Small intestine (tissue), 7 donors: ENCODE measurements at regions not wholly inside any gene's neighbourhood (a gene's known extent, or its start where the extent isn't known, plus 50 kb on each side); places are given as distances from the start of the nearest gene placed in this dataset.

ENCODE experiments used
- DNase-seq, 2 donors: peaks; one replicate each; pipeline versions ENCODE4 v3.0.0 to v3.0.0-alpha.2; 2013
- FAIRE-seq: peaks from 2 replicates; lab custom pipeline; 2012; peaks lifted over from hg19 to GRCh38; lab: Jason Lieb, UNC
- H3K27ac ChIP-seq, 3 donors: one replicate each; pipeline ENCODE4 v1.5.1; 2013; ENCODE audit warnings: low read length in 2 of 3, mild to moderate bottlenecking in 2 of 3, control low read depth in 1 of 3, inconsistent platforms in 1 of 3, low read depth in 1 of 3, moderate library complexity in 1 of 3
- H3K27me3 ChIP-seq, 3 donors: one replicate each; pipeline ENCODE4 v1.6.1; 2013; ENCODE audit warnings: low read length in 3 of 3, inconsistent platforms in 1 of 3; ENCODE audit not compliant: control insufficient read depth in 3 of 3, insufficient read depth in 3 of 3
- H3K36me3 ChIP-seq, 3 donors: one replicate each; pipeline ENCODE4 v1.6.1; 2013; ENCODE audit warnings: low read length in 3 of 3, inconsistent platforms in 1 of 3, low read depth in 1 of 3, mild to moderate bottlenecking in 1 of 3, moderate library complexity in 1 of 3; ENCODE audit not compliant: control insufficient read depth in 3 of 3, insufficient read depth in 2 of 3
- H3K4me1 ChIP-seq, 3 donors: one replicate each; pipeline ENCODE4 v1.6.1; 2013; ENCODE audit warnings: low read length in 2 of 3, inconsistent platforms in 1 of 3, low read depth in 1 of 3, mild to moderate bottlenecking in 1 of 3, moderate library complexity in 1 of 3; ENCODE audit not compliant: control insufficient read depth in 3 of 3, insufficient read depth in 2 of 3
- H3K4me3 ChIP-seq, 3 donors: one replicate each; pipeline ENCODE4 v1.5.1; 2013; ENCODE audit warnings: low read length in 3 of 3, control low read depth in 1 of 3, inconsistent platforms in 1 of 3, low read depth in 1 of 3, mild to moderate bottlenecking in 1 of 3, moderate library complexity in 1 of 3
- H3K9me3 ChIP-seq, 2 donors: one replicate each; pipeline ENCODE4 v1.6.1; 2013; ENCODE audit warnings: low read depth in 1 of 2, low read length in 1 of 2; ENCODE audit not compliant: control insufficient read depth in 2 of 2, insufficient read depth in 1 of 2
- WGBS, 3 donors: extraction: QIAGEN DNeasy Blood & Tissue Kit; methylation state at CpG; one replicate each; pipeline ENCODE4 v1.1.7; 2013; 5-methylcytosine and 5-hydroxymethylcytosine counted together
- donor health status: healthy with polysubstance abuse.
- donor health status: control.
- donor health status: control.
- donor health status: Bipolar disorder and iron deficiency.
- donor health status: healthy.

- peaks cover 0 to 3% (median 2%) of the 10 kb centered on the region in 3 donors for H3K27me3 ChIP-seq
- no peaks in the 10 kb centered on the region for H3K4me1 ChIP-seq
- no peak overlapping the region for H3K27ac ChIP-seq
- no peaks in the 10 kb centered on the region for H3K9me3 ChIP-seq
- H3K36me3 ChIP-seq, result no peaks in the 10 kb centered on the region
- FAIRE-seq (no peak), DNase-seq (no peak)
- WGBS, 3 donors, result 79 to 90% (median 80%) methylated on average over 1 of the region's 1 CpG
- no peak overlapping the region for H3K4me3 ChIP-seq
Measured at GRCh38 chr12:113573148-113573547, 101.5 kb upstream of the LHX5 start.

- 56 to 69% (median 60%) methylated on average over 3 of the region's 3 CpGs for WGBS, 3 donors
- no peaks in the 10 kb centered on the region for H3K9me3 ChIP-seq
- H3K4me3 ChIP-seq, result no peak overlapping the region
- H3K36me3 ChIP-seq, result no peaks in the 10 kb centered on the region
- no peak for FAIRE-seq
- peaks cover 0 to 2% (median 0%) of the 10 kb centered on the region in 3 donors for H3K27me3 ChIP-seq
- no peak for DNase-seq
- H3K27ac ChIP-seq, result no peak overlapping the region
- no peaks in the 10 kb centered on the region for H3K4me1 ChIP-seq
Measured at GRCh38 chr12:113571713-113572112, 100.0 kb upstream of the LHX5 start.

- H3K27ac ChIP-seq, result no peak overlapping the region
- no peaks in the 10 kb centered on the region for H3K9me3 ChIP-seq
- DNase-seq (no peak), FAIRE-seq (no peak)
- H3K27me3 ChIP-seq, result peaks cover 0 to 2% (median 2%) of the 10 kb centered on the region in 3 donors
- no peaks in the 10 kb centered on the region for H3K4me1 ChIP-seq
- H3K4me3 ChIP-seq, result no peak overlapping the region
- 58 to 64% (median 62%) methylated on average over 17 of the region's 17 CpGs for WGBS, 3 donors
- no peaks in the 10 kb centered on the region for H3K36me3 ChIP-seq
Measured at GRCh38 chr12:113569806-113570205, 98.1 kb upstream of the LHX5 start.

- Histone ChIP-seq H3K9me3 (no peaks in the 10 kb centered on the region), H3K4me1 (no peaks in the 10 kb centered on the region), H3K27ac (no peak overlapping the region), H3K36me3 (no peaks in the 10 kb centered on the region), H3K27me3 (peaks cover 0 to 2% (median 0%) of the 10 kb centered on the region in 3 donors), H3K4me3 (no peak overlapping the region)
- FAIRE-seq (no peak), DNase-seq (no peak)
- 66 to 89% (median 88%) methylated on average over 2 of the region's 2 CpGs for WGBS, 3 donors
Measured at GRCh38 chr12:113568021-113568420, 96.3 kb upstream of the LHX5 start.

GRCh38 chr12:113565368-113565767, 93.7 kb upstream of the LHX5 start:
- DNase-seq, result no peak
- FAIRE-seq, result no peak
- no peak overlapping the region for H3K4me3 ChIP-seq
- H3K36me3 ChIP-seq, result no peaks in the 10 kb centered on the region
- no peaks in the 10 kb centered on the region for H3K4me1 ChIP-seq
- H3K9me3 ChIP-seq, result no peaks in the 10 kb centered on the region
- peaks cover 0 to 3% (median 2%) of the 10 kb centered on the region in 3 donors for H3K27me3 ChIP-seq
- no peak overlapping the region for H3K27ac ChIP-seq
- WGBS, 3 donors, result 28 to 55% (median 52%) methylated on average over 8 of the region's 8 CpGs

- 64 to 69% (median 66%) methylated on average over 18 of the region's 18 CpGs for WGBS, 3 donors
- no peaks in the 10 kb centered on the region for H3K9me3 ChIP-seq
- no peaks in the 10 kb centered on the region for H3K4me1 ChIP-seq
- DNase-seq (no peak), FAIRE-seq (no peak)
- peaks cover 0 to 6% (median 2%) of the 10 kb centered on the region in 3 donors for H3K27me3 ChIP-seq
- no peak overlapping the region for H3K27ac ChIP-seq
- H3K36me3 ChIP-seq, result no peaks in the 10 kb centered on the region
- H3K4me3 ChIP-seq, result no peak overlapping the region
Measured at GRCh38 chr12:113561068-113561780, 89.6 kb upstream of the LHX5 start.

- 73 to 84% (median 80%) methylated on average over 2 of the region's 2 CpGs for WGBS, 3 donors
- Histone ChIP-seq H3K4me1 (no peaks in the 10 kb centered on the region), H3K4me3 (no peak overlapping the region), H3K36me3 (no peaks in the 10 kb centered on the region), H3K27ac (no peak overlapping the region), H3K27me3 (peaks cover 0 to 6% (median 0%) of the 10 kb centered on the region in 3 donors), H3K9me3 (no peaks in the 10 kb centered on the region)
- DNase-seq, result no peak
- no peak for FAIRE-seq
Measured at GRCh38 chr12:113559466-113559865, 87.8 kb upstream of the LHX5 start.

- 74 to 78% (median 77%) methylated on average over 7 of the region's 7 CpGs for WGBS, 3 donors
- Histone ChIP-seq H3K4me1 (no peaks in the 10 kb centered on the region), H3K4me3 (no peak overlapping the region), H3K9me3 (no peaks in the 10 kb centered on the region), H3K27ac (no peak overlapping the region), H3K27me3 (peaks cover 0 to 3% (median 0%) of the 10 kb centered on the region in 3 donors), H3K36me3 (no peaks in the 10 kb centered on the region)
- FAIRE-seq (no peak), DNase-seq (no peak)
Measured at GRCh38 chr12:113555226-113555625, 83.6 kb upstream of the LHX5 start.

- FAIRE-seq (no peak), DNase-seq (no peak)
- Histone ChIP-seq H3K4me3 (no peak overlapping the region), H3K9me3 (peaks cover 0 to 3% of the 10 kb centered on the region in 2 donors), H3K36me3 (no peaks in the 10 kb centered on the region), H3K4me1 (no peaks in the 10 kb centered on the region), H3K27ac (no peak overlapping the region), H3K27me3 (no peaks in the 10 kb centered on the region)
- 75 to 86% (median 76%) methylated on average over 8 of the region's 8 CpGs for WGBS, 3 donors
Measured at GRCh38 chr12:113552760-113553159, 81.1 kb upstream of the LHX5 start.
